ENCODE measurements at regions not wholly inside any gene's neighbourhood (a gene's known extent, or its start where the extent isn't known, plus 50 kb on each side); places are given as distances from the start of the nearest gene placed in this dataset.

- TF ChIP-seq, protein P1, sequence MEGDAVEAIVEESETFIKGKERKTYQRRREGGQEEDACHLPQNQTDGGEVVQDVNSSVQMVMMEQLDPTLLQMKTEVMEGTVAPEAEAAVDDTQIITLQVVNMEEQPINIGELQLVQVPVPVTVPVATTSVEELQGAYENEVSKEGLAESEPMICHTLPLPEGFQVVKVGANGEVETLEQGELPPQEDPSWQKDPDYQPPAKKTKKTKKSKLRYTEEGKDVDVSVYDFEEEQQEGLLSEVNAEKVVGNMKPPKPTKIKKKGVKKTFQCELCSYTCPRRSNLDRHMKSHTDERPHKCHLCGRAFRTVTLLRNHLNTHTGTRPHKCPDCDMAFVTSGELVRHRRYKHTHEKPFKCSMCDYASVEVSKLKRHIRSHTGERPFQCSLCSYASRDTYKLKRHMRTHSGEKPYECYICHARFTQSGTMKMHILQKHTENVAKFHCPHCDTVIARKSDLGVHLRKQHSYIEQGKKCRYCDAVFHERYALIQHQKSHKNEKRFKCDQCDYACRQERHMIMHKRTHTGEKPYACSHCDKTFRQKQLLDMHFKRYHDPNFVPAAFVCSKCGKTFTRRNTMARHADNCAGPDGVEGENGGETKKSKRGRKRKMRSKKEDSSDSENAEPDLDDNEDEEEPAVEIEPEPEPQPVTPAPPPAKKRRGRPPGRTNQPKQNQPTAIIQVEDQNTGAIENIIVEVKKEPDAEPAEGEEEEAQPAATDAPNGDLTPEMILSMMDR (IDR thresholded peaks at IDR 0.05; ENCODE audit: control insufficient read depth, extremely low read depth, insufficient read depth): no peak
- no peak overlapping the region for H3K4me3 ChIP-seq (ENCODE audit: low read depth, low read length)
- DNase-seq (ENCODE audit: low read depth): no peak
Measured at GRCh38 chr2:14932285-14932684, 299.8 kb downstream of the LRATD1 start.

- H3K4me3 ChIP-seq (ENCODE audit: low read depth, low read length): no peak overlapping the region
- TF ChIP-seq, protein P1 (IDR thresholded peaks at IDR 0.05; ENCODE audit: control insufficient read depth, extremely low read depth, insufficient read depth): no peak
- no peak for DNase-seq (ENCODE audit: low read depth)
Measured at GRCh38 chr2:14933753-14934152, 301.2 kb downstream of the LRATD1 start.

- TF ChIP-seq, protein P1 (IDR thresholded peaks at IDR 0.05; ENCODE audit: control insufficient read depth, extremely low read depth, insufficient read depth): no peak
- H3K4me3 ChIP-seq (ENCODE audit: low read depth, low read length): no peak overlapping the region
- DNase-seq (ENCODE audit: low read depth): no peak
Measured at GRCh38 chr2:14936426-14936825, 303.9 kb downstream of the LRATD1 start.

GRCh38 chr2:14937336-14937735 lies 304.8 kb downstream of the LRATD1 start:
- no peak overlapping the region for H3K4me3 ChIP-seq (ENCODE audit: low read depth, low read length)
- TF ChIP-seq, protein P1 (IDR thresholded peaks at IDR 0.05; ENCODE audit: control insufficient read depth, extremely low read depth, insufficient read depth): no peak

GRCh38 chr2:14941151-14941631 lies 308.7 kb downstream of the LRATD1 start:
- no peak for DNase-seq (ENCODE audit: low read depth)
- TF ChIP-seq, protein P1 (IDR thresholded peaks at IDR 0.05; ENCODE audit: control insufficient read depth, extremely low read depth, insufficient read depth): no peak
- H3K4me3 ChIP-seq (ENCODE audit: low read depth, low read length): no peak overlapping the region

More at GRCh38 chr2:14937336-14937735, 304.8 kb downstream of the LRATD1 start:
- no peak for DNase-seq (ENCODE audit: low read depth)

GRCh38 chr2:14942987-14943386 lies 310.5 kb downstream of the LRATD1 start:
- no peak overlapping the region for H3K4me3 ChIP-seq (ENCODE audit: low read depth, low read length)
- DNase-seq (ENCODE audit: low read depth): no peak
- TF ChIP-seq, protein P1 (IDR thresholded peaks at IDR 0.05; ENCODE audit: control insufficient read depth, extremely low read depth, insufficient read depth): no peak
